ENCODE measurements at regions not wholly inside any gene's neighbourhood (a gene's known extent, or its start where the extent isn't known, plus 50 kb on each side); places are given as distances from the start of the nearest gene placed in this dataset.
"Not testable (repeated sequence)": the region's sequence is repeated elsewhere in the genome, so short reads cannot be mapped to it uniquely, and the experiment has no call there.

DNA sequence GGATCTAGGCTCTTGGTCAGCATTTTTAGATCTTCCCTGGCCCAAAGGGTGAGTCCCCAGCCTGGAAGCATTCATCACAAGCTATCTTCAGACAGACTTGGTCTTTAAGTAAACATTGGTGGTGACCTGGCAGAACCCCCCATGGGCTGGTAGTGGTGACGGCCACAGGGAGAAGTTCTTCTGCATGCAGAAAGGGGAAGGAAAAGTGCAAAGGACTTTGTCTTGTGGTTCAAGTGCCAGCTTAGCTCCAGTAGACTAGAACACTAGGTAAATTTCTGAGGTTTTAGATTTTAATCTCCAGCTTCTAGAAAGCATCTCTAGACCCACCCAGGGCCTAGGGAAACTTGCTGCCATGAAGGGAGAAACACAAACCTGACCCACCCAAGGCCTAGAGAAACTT lies 584.0 kb downstream of the CHSY3 start:
- no peak for DNase-seq (ENCODE audit: low read depth in 2 of 2)

DNA sequence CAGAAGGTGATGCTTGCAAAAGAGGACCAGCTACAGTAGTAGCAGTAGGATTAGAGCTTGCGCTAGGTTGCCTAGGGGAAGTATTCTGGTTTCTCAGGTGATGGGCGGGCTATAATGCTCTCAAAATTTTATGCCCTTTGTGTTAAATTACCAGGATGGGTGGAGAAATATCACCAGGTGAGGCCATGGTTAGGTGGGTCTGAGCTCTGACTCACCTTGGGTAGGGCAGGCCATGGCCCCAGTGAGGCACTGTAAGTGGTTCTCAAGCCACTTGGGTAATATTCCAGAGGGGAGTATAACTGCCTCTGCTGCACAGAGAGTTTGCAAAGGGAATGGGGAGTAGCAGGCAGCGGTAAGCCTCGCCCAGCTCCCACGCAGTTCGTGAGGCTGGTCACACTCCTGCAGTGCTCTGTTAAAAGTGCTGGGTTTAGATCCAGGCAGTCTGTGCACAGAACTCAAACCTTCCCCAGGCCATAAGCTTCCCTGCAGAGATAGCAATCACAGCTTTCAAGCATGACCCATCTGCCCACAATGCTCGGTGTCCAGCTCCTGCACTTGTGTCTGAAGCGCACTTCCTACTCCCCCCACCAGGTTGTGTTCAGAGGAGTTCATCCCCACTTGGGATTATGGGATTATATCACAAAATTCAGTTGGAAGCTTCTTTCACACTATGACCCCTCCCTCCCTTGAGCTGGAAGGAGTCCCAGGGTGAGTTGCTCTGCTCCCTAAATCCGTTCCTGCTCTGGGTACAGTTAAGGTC lies 575.0 kb downstream of the CHSY3 start:
- DNase-seq (ENCODE audit: low read depth in 2 of 2), result no peak

- no peak for DNase-seq (ENCODE audit: low read depth in 2 of 2)
These were observed 572.1 kb downstream of the CHSY3 start for GRCh38 chr5:130476325-130476724.

- DNase-seq (ENCODE audit: low read depth in 2 of 2), result no peak
These were observed 558.3 kb downstream of the CHSY3 start for GRCh38 chr5:130462516-130462915.

DNA sequence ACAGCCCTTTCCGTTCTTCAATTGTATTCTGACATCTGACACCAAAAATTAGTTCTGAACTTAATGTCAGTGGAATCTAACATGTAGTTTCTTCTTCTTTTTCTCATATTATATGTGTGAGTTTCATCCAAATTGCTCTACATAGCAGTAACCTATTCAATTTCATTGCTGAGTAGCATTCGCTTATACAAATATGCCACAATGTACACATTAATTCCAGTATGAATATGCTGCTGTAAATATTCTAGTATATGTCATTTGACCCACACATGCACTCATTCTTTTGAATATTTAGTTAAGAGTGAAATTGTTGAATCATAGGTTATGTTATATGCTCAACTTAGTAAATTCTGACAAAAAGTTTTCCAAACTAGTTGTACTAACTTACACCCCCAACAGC lies 550.9 kb downstream of the CHSY3 start:
- no peak for DNase-seq (ENCODE audit: low read depth in 2 of 2)

GRCh38 chr5:130452744-130453143 lies 548.5 kb downstream of the CHSY3 start:
- DNase-seq (ENCODE audit: low read depth in 2 of 2), result no peak

DNA sequence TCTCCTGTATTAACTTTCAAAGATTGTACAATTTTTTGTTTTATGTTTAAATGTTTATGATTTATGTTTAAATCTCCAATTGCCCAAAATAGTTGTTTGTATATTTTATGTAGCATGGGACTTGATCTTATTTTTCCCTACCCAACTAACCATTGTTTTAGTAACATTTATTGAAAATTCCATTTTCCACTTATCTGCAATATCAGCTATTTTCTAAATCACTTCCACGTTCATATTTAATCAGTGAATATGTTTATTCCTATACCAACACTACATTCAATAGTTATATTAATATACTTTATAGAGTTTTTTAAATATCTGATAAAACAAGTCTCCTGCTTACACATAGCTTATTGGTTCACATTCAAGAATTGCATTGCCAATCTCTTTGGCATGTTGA lies 532.2 kb downstream of the CHSY3 start:
- DNase-seq (ENCODE audit: low read depth in 2 of 2), result no peak

DNA sequence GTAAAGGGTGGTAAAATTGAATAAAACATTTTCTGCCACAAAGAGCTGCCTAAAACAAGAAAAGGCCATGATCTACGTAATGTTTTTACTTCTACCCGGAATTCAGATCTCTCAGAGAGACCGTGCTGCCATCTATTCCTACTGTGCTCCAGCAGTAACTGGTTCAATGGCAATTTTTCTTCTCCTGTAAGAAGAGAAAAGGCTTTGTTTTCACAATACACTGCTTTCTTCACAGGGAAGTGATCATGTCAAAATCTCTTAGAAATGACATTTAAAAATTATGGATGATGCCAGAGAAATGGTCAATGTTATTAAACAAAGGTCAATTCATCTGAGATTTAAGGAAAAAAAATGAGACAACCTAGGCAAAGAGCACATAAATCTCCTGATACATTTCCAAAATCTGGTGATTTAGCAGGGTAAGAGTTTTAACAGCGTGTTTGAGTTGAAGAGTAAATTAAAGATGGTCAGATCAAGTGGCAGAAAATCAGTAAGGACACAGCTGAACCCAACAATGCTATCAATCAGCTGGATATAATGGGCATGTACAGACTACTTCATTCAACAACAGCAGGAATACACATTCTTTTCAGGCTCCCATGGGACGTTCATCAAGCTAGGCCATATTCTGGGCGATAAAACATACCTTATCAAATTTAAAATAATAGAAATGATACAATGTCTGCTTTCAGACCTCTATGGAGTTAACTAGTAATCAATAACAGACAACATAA lies 523.1 kb downstream of the CHSY3 start:
- DNase-seq (ENCODE audit: low read depth in 2 of 2), result no peak

DNA sequence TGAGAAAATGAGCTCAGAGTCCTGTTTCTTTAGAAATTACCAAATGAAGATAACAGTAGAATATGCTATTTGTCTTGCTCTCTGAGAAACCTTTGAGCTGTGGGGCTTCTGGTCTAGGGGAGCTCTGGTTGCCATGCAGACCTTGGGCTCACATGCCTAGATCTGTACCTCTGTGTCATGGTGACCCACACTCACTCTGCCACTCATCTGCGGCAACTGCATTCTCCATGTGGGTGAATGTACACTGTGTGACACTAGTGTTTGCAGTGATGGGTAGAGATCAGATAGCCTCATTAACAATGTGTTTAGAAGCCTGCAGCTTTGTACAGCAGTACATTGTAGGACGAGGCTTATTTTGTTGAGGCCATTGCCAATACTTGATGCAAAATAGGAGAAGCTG lies 521.2 kb downstream of the CHSY3 start:
- DNase-seq (ENCODE audit: low read depth in 2 of 2), result no peak

GRCh38 chr5:130424341-130424740 lies 520.1 kb downstream of the CHSY3 start:
- no peak for DNase-seq (ENCODE audit: low read depth in 2 of 2)

GRCh38 chr5:130402906-130403305 lies 498.6 kb downstream of the CHSY3 start:
- no peak for DNase-seq (ENCODE audit: low read depth in 2 of 2)

GRCh38 chr5:130400091-130400490 lies 495.8 kb downstream of the CHSY3 start:
- DNase-seq (ENCODE audit: low read depth in 2 of 2), result no peak

GRCh38 chr5:130398825-130399224 lies 494.6 kb downstream of the CHSY3 start:
- no peak for DNase-seq (ENCODE audit: low read depth in 2 of 2)

GRCh38 chr5:130397727-130398126 lies 493.5 kb downstream of the CHSY3 start:
- not testable (repeated sequence) for DNase-seq (ENCODE audit: low read depth in 2 of 2)

DNA sequence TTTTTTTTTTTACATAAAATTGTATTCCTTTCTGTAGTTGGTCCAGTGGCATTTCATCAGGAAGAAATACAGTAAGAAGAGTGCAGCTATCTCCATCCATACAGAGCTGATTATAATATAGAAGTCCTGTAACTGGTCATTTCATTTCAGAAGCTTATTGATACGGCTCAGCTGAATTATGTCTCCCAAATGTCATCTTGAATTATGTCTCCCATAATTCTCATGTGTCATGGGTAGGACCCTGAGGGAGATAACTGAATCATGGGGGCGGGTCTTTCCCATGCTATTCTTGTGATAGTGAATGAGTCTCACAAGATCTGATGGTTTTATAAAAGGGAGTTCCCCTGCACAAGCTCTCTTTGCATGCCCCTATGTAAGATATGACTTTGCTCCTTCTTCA lies 492.9 kb downstream of the CHSY3 start:
- no peak for DNase-seq (ENCODE audit: low read depth in 2 of 2)

DNA sequence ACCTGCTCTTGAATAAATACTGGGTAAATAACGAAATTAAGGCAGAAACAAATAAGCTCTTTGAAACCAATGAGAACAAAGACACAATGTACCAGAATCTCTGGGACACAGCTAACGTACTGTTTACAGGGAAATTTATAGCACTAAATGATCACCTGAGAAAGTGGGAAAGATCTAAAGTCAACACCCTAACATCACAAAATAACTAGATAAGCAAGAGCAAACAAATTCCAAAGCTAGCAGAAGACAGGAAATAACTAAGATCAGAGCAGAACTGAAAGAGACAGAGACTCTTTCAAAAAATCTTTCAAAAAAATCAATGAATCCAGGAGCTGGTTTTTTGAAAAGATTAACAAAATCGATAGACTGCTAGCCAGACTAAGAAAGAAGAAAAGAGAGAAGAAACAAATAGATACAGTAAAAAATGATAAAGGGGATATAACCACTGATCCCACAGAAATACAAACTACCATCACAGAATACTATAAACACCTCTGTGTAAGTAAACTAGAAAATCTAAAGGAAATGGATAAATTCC lies 487.5 kb downstream of the CHSY3 start:
- DNase-seq (ENCODE audit: low read depth in 2 of 2), result not testable (repeated sequence)

DNA sequence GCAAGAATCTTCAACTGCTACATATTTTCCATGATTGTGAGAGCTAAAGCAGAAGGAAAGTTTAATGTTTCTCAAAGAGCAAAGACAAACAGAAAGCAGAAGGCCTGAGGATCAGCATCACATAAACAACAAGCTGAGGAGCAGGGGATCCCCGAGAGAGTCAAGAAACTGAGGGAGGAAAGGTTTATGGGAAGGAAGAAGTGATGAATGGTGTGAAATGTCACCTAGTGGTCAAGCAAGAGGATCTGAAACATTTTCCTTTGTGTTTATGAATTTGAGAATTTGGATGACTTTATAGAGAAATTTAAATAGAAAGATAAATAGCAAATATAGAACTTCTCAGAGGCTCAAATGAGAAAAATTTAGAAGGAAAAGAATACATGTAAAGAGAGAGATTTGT lies 481.9 kb downstream of the CHSY3 start:
- DNase-seq (ENCODE audit: low read depth in 2 of 2), result no peak

GRCh38 chr5:130385656-130386055 lies 481.4 kb downstream of the CHSY3 start:
- DNase-seq (ENCODE audit: low read depth in 2 of 2), result no peak

DNA sequence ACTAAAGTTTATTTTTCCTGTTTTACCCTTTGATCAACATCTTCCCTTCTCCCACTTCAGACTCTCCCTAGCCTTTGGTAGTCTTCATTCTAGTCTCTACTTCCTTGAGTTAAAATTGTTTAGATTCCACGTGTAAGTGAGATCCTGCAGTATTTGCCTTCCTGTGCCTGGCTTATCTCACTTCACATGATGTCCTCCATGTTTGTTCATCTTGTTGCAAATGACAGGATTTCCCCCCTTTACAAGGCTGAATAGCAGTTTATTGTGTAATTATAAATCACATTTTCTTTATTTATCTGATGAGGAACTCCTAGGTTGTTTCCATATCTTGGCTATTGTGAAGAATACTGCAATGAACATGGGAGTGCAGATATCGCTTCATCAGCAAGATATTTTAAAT lies 461.7 kb downstream of the CHSY3 start:
- no peak for DNase-seq (ENCODE audit: low read depth in 2 of 2)

GRCh38 chr5:130350131-130350530 lies 445.9 kb downstream of the CHSY3 start:
- DNase-seq (ENCODE audit: low read depth in 2 of 2), result no peak

- DNase-seq (ENCODE audit: low read depth in 2 of 2), result no peak
These were observed 433.1 kb downstream of the CHSY3 start for GRCh38 chr5:130337179-130337888.

DNA sequence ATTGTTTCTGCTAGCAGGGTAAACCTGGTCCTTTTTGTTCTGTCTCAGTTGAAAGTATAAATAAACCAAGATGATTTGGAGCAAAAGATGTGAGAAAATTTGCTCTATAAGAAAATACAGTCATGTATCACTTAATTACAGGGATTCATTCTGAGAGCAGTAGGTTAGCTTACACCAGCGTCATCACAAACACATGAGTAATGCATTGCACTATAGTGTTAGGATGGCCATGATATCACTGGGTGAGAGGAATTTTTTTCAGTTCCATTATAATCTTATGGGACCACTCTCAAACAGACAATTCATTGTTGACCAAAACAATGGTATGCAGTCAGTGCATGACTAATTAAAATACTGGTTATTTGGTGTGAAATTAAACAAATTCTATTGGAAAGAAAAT lies 430.9 kb downstream of the CHSY3 start:
- no peak for DNase-seq (ENCODE audit: low read depth in 2 of 2)

- DNase-seq (ENCODE audit: low read depth in 2 of 2), result no peak
These were observed 428.8 kb downstream of the CHSY3 start for GRCh38 chr5:130333089-130333488.

Measured in stimulated activated CD8-positive, alpha-beta memory T cell treated with anti-CD3 and anti-CD28 coated beads, Interleukin-15, amount 100 ng/mL, for 4 hours (primary cell).